Neural progenitor cell (in vitro differentiated cells): ENCODE measurements at regions not wholly inside any gene's neighbourhood (a gene's known extent, or its start where the extent isn't known, plus 50 kb on each side); places are given as distances from the start of the nearest gene placed in this dataset.

ENCODE experiments used
- DNase-seq: peaks from one replicate; pipeline ENCODE4 v3.0.0-alpha.2; 2016; ENCODE audit warnings: low spot score
- H2AFZ ChIP-seq: fragments of 200-600 bp; sonication (generic); replicated peaks from 2 replicates; pipeline ENCODE4 v1.6.1; 2016; ENCODE audit warnings: antibody characterized with exemption
- H3F3A ChIP-seq: fragments of 200-600 bp; sonication (generic); 2 replicates; pipeline ENCODE4 v1.6.1; 2016; ENCODE audit warnings: antibody characterized with exemption, low read depth
- H3K27ac ChIP-seq: fragments of 200-600 bp; sonication (generic); 2 replicates; pipeline ENCODE4 v1.5.1; 2016; ENCODE audit warnings: mild to moderate bottlenecking
- H3K27me3 ChIP-seq: fragments of 200-600 bp; sonication (generic); 2 replicates; pipeline ENCODE4 v1.6.1; 2016; ENCODE audit warnings: mild to moderate bottlenecking, moderate library complexity
- H3K36me3 ChIP-seq: fragments of 200-600 bp; sonication (generic); 2 replicates; pipeline ENCODE4 v1.5.1; 2016
- H3K4me1 ChIP-seq: fragments of 200-600 bp; sonication (generic); 2 replicates; pipeline ENCODE4 v1.6.1; 2016; ENCODE audit warnings: mixed run types
- H3K4me2 ChIP-seq: fragments of 200-600 bp; sonication (generic); 2 replicates; pipeline ENCODE4 v1.6.1; 2016
- H3K4me3 ChIP-seq: fragments of 200-600 bp; sonication (generic); 2 replicates; pipeline ENCODE4 v1.5.1; 2016
- H3K79me2 ChIP-seq: fragments of 200-600 bp; sonication (generic); 2 replicates; pipeline ENCODE4 v1.6.1; 2016; ENCODE audit warnings: low read depth
- H3K9ac ChIP-seq: fragments of 200-600 bp; sonication (generic); 2 replicates; pipeline ENCODE4 v1.6.1; 2016
- H3K9me3 ChIP-seq: fragments of 200-600 bp; sonication (generic); 2 replicates; pipeline ENCODE4 v1.5.1; 2016; ENCODE audit warnings: low read depth
- H4K20me1 ChIP-seq: fragments of 200-600 bp; sonication (generic); 2 replicates; pipeline ENCODE4 v1.6.1; 2016; ENCODE audit warnings: low read depth
- H3K27ac Mint-ChIP-seq: 3 replicates; pipeline ENCODE4 v1.8.0; 2021; ENCODE audit warnings: mixed read lengths
- H3K27me3 Mint-ChIP-seq: 2 replicates; pipeline ENCODE4 v1.8.0; 2022; ENCODE audit warnings: low read depth, mild to moderate bottlenecking, inconsistent platforms, moderate library complexity, mixed read lengths; ENCODE audit not compliant: insufficient read depth
- H3K36me3 Mint-ChIP-seq: 3 replicates; pipeline ENCODE4 v1.8.0; 2021; ENCODE audit warnings: mixed read lengths
- H3K4me1 Mint-ChIP-seq: 3 replicates; pipeline ENCODE4 v1.8.0; 2021; ENCODE audit warnings: mixed read lengths
- H3K4me3 Mint-ChIP-seq: 3 replicates; pipeline ENCODE4 v1.8.0; 2021; ENCODE audit warnings: mild to moderate bottlenecking, moderate library complexity, mixed read lengths
- H3K9me3 Mint-ChIP-seq: 3 replicates; pipeline ENCODE4 v1.8.0; 2020; ENCODE audit warnings: mixed read lengths
- CTCF ChIP-seq: fragments of 200-600 bp; sonication (generic); IDR thresholded peaks from 2 replicates; pipeline ENCODE4 v1.5.1; 2017; ENCODE audit warnings: antibody characterized with exemption, mild to moderate bottlenecking
- EZH2 ChIP-seq: fragments of 200-600 bp; sonication (generic); IDR thresholded peaks from 2 replicates; pipeline ENCODE4 v1.6.1; 2017; ENCODE audit warnings: antibody characterized with exemption, mild to moderate bottlenecking, moderate library complexity
- EZH2phosphoT487 ChIP-seq: fragments of 200-600 bp; sonication (generic); IDR thresholded peaks from 2 replicates; pipeline ENCODE4 v1.6.1; 2017; ENCODE audit warnings: antibody characterized with exemption

GRCh38 chr12:123032736-123033391, 52.4 kb downstream of the ARL6IP4 start:
- no peaks in the 10 kb centered on the region for H3K9me3 ChIP-seq
- H3F3A ChIP-seq = no peaks in the 10 kb centered on the region
- peaks cover 4% of the 10 kb centered on the region for H3K4me1 ChIP-seq
- Mint-ChIP-seq H3K27me3 (peaks cover 4% of the 10 kb centered on the region), H3K36me3 (peaks cover 2% of the 10 kb centered on the region), H3K9me3 (no peaks in the 10 kb centered on the region), H3K4me3 (no peak overlapping the region), H3K4me1 (peaks cover 5% of the 10 kb centered on the region), H3K27ac (no peak overlapping the region)
- no peaks in the 10 kb centered on the region for H3K36me3 ChIP-seq
- H3K4me3 ChIP-seq = no peak overlapping the region
- H3K9ac ChIP-seq = no peak overlapping the region
- no peak for TF ChIP-seq EZH2
- TF ChIP-seq EZH2phosphoT487 = no peak
- no peak for TF ChIP-seq CTCF
- no peak overlapping the region for H3K4me2 ChIP-seq
- DNase-seq = no peak
- H3K27ac ChIP-seq = no peak overlapping the region
- H2AFZ ChIP-seq = no peak overlapping the region
- no peaks in the 10 kb centered on the region for H3K79me2 ChIP-seq
- H4K20me1 ChIP-seq = no peaks in the 10 kb centered on the region
- no peaks in the 10 kb centered on the region for H3K27me3 ChIP-seq
